B cell (primary cell): ENCODE measurements at regions not wholly inside any gene's neighbourhood (a gene's known extent, or its start where the extent isn't known, plus 50 kb on each side); places are given as distances from the start of the nearest gene placed in this dataset.

ENCODE experiments used
- ATAC-seq: fragments of 200-7000 bp; cut with Tn5 transposase; one replicate; pipeline ENCODE4 v1.10.0; 2021; ENCODE audit warnings: low read depth, mild to moderate bottlenecking, moderate number of reproducible peaks, moderate library complexity
- CTCF ChIA-PET: fragments of 350-600 bp; sonication (Branson Sonifier 250); formaldehyde crosslinking; loops from one replicate; lab custom pipeline; 2021; ENCODE audit warnings: antibody characterized with exemption, inconsistent platforms; lab: Charles Lee
- POLR2A ChIA-PET: fragments of 350-600 bp; sonication (Branson Sonifier 250); formaldehyde crosslinking; loops from one replicate; lab custom pipeline; 2021; ENCODE audit warnings: antibody characterized with exemption; lab: Charles Lee
- DNase-seq: peaks from one replicate; pipeline ENCODE4 v3.0.0; 2013
- H2AFZ ChIP-seq: 2 replicates; pipeline ENCODE4 v1.6.1; 2012; ENCODE audit warnings: mild to moderate bottlenecking, low read depth, low read length; ENCODE audit not compliant: insufficient read depth, poor library complexity, severe bottlenecking
- H3K27ac ChIP-seq, 2 donors: 1 replicate in 1 of 2; 2 replicates in 1 of 2; pipeline ENCODE4 v1.5.1; 2012 to 2013; ENCODE audit warnings: low read length in 2 of 2, mild to moderate bottlenecking in 2 of 2, moderate library complexity in 1 of 2
- H3K27me3 ChIP-seq, 4 experiments: fragments of 200-600 bp in 1 of 4; sonication (generic) in 1 of 4; replicated peaks in 1 of 4; 1 replicate in 2 of 4; 2 replicates in 2 of 4; pipeline versions ENCODE4 v1.6.1 to v1.7.0; 2013 to 2016; ENCODE audit warnings: low read length in 3 of 4, mild to moderate bottlenecking in 2 of 4, mixed read lengths in 1 of 4, moderate library complexity in 1 of 4; ENCODE audit not compliant: insufficient read depth in 4 of 4, control insufficient read depth in 3 of 4; ENCODE audit errors: control extremely low read depth in 1 of 4
- H3K36me3 ChIP-seq, 2 experiments: replicated peaks in 1 of 2; 1 replicate in 1 of 2; 2 replicates in 1 of 2; pipeline versions ENCODE4 v1.6.1 to v1.7.1; 2013; ENCODE audit warnings: low read length in 1 of 2; ENCODE audit not compliant: insufficient read depth in 2 of 2, control insufficient read depth in 1 of 2; ENCODE audit errors: control extremely low read depth in 1 of 2, extremely low read depth in 1 of 2
- H3K4me1 ChIP-seq, 2 donors: fragments of 200-600 bp in 1 of 2; sonication (generic) in 1 of 2; 1 replicate in 1 of 2; 2 replicates in 1 of 2; pipeline versions ENCODE4 v1.5.1 to v1.6.1; 2013 to 2017; ENCODE audit warnings: low read length in 2 of 2; ENCODE audit not compliant: control insufficient read depth in 2 of 2, insufficient read depth in 2 of 2
- H3K4me2 ChIP-seq: replicated peaks from 2 replicates; pipeline ENCODE3; 2012; ENCODE audit warnings: mild to moderate bottlenecking, low read depth, low read length; ENCODE audit not compliant: poor library complexity, severe bottlenecking
- H3K4me3 ChIP-seq, 5 experiments: fragments of 200-600 bp in 1 of 5; sonication (generic) in 1 of 5; 1 replicate in 3 of 5; 2 replicates in 2 of 5; pipeline versions ENCODE4 v1.5.1 to v1.7.0; 2011 to 2016; ENCODE audit warnings: low read length in 4 of 5, mild to moderate bottlenecking in 4 of 5, low read depth in 2 of 5, control low read depth in 1 of 5, moderate library complexity in 1 of 5; ENCODE audit not compliant: insufficient read depth in 1 of 5; ENCODE audit errors: control extremely low read depth in 1 of 5, extremely low read depth in 1 of 5
- H3K79me2 ChIP-seq: fragments of 200-600 bp; sonication (generic); one replicate; pipeline ENCODE4 v1.6.0; 2016; ENCODE audit warnings: low read length; ENCODE audit not compliant: control insufficient read depth, insufficient read depth
- H3K9ac ChIP-seq: fragments of 200-600 bp; sonication (generic); 2 replicates; pipeline ENCODE4 v1.6.1; 2017; ENCODE audit warnings: mild to moderate bottlenecking, low read length, moderate library complexity
- H3K9me3 ChIP-seq, 3 donors: one replicate each; pipeline versions ENCODE4 v1.6.1 to v1.7.1; 2013; ENCODE audit warnings: low read length in 2 of 3; ENCODE audit not compliant: control insufficient read depth in 2 of 3, insufficient read depth in 1 of 3; ENCODE audit errors: control extremely low read depth in 1 of 3
- H4K20me1 ChIP-seq: 2 replicates; pipeline ENCODE4 v1.6.0; 2012; ENCODE audit warnings: mild to moderate bottlenecking, low read length; ENCODE audit not compliant: insufficient read depth, control insufficient read depth, poor library complexity, severe bottlenecking
- H3K27ac Mint-ChIP-seq: one replicate; pipeline ENCODE4 v1.8.0; 2021; ENCODE audit warnings: mixed read lengths
- H3K27me3 Mint-ChIP-seq: one replicate; pipeline ENCODE4 v1.8.0; 2021; ENCODE audit warnings: mixed read lengths
- H3K4me1 Mint-ChIP-seq: one replicate; pipeline ENCODE4 v1.8.0; 2021; ENCODE audit warnings: mixed read lengths
- H3K4me3 Mint-ChIP-seq: one replicate; pipeline ENCODE4 v1.8.0; 2021; ENCODE audit warnings: mixed read lengths
- H3K9me3 Mint-ChIP-seq: one replicate; pipeline ENCODE4 v1.8.0; 2022; ENCODE audit warnings: mixed read lengths; ENCODE audit not compliant: insufficient read depth
- CTCF ChIP-seq: fragments of 200-600 bp; IDR thresholded peaks from one replicate; pipeline ENCODE4 v1.8.0; 2022; ENCODE audit warnings: antibody characterized with exemption, mild to moderate bottlenecking
- EZH2 ChIP-seq: IDR thresholded peaks from 2 replicates; pipeline ENCODE4 v1.6.1; 2012; ENCODE audit warnings: borderline replicate concordance, low read depth, mild to moderate bottlenecking, moderate library complexity, low read length; ENCODE audit not compliant: insufficient read depth, poor library complexity, severe bottlenecking
- WGBS: methylation state at CpG from one replicate; pipeline ENCODE4 v1.1.5; 2013; ENCODE audit warnings: missing lambda C conversion rate; ENCODE audit not compliant: insufficient coverage; 5-methylcytosine and 5-hydroxymethylcytosine counted together
- intact Hi-C: fragments of 100-400 bp; cut with micrococcal nuclease; formaldehyde crosslinking; loops from one replicate; pipeline ENCODE4 v1.10.0; 2022

GRCh38 chr2:67658820-67659219 is 261.7 kb downstream of the ETAA1 start:
- DNase-seq (no peak), ATAC-seq (no peak)
- Mint-ChIP-seq H3K9me3 (no peaks in the 10 kb centered on the region), H3K4me1 (no peaks in the 10 kb centered on the region), H3K27ac (no peak overlapping the region), H3K4me3 (no peak overlapping the region), H3K27me3 (peaks cover under 1% of the 10 kb centered on the region)
- Histone ChIP-seq H4K20me1 (no peaks in the 10 kb centered on the region), H3K27ac (no peak overlapping the region), H3K79me2 (no peaks in the 10 kb centered on the region), H3K36me3 (no peaks in the 10 kb centered on the region), H3K27me3 (no peaks in the 10 kb centered on the region), H2AFZ (no peak overlapping the region), H3K9me3 (no peaks in the 10 kb centered on the region), H3K4me2 (no peak overlapping the region), H3K4me1 (no peaks in the 10 kb centered on the region), H3K4me3 (no peak overlapping the region), H3K9ac (no peak overlapping the region)
- intact Hi-C loops, result no loop called here
- POLR2A ChIA-PET, result no interaction called here
- TF ChIP-seq CTCF (no peak), EZH2 (no peak)
- CTCF ChIA-PET, result no interaction called here

- Mint-ChIP-seq H3K4me3 (no peak overlapping the region), H3K27me3 (peaks cover 4% of the 10 kb centered on the region), H3K27ac (no peak overlapping the region), H3K4me1 (no peaks in the 10 kb centered on the region), H3K9me3 (no peaks in the 10 kb centered on the region)
- Histone ChIP-seq H3K27ac (no peak overlapping the region), H4K20me1 (no peaks in the 10 kb centered on the region), H3K4me1 (no peaks in the 10 kb centered on the region), H3K4me3 (no peak overlapping the region), H3K27me3 (no peaks in the 10 kb centered on the region), H3K9me3 (no peaks in the 10 kb centered on the region), H3K9ac (no peak overlapping the region), H2AFZ (no peak overlapping the region), H3K36me3 (no peaks in the 10 kb centered on the region), H3K4me2 (no peak overlapping the region), H3K79me2 (no peaks in the 10 kb centered on the region)
- CTCF ChIA-PET, result no interaction called here
- intact Hi-C loops, result no loop called here
- ATAC-seq, result no peak
- no CpG with 5 or more reads among the region's 4 CpGs for WGBS
- no peak for DNase-seq
- POLR2A ChIA-PET, result no interaction called here
- no peak for TF ChIP-seq EZH2
- no peak for TF ChIP-seq CTCF
Measured at GRCh38 chr2:67660015-67660602, 263.0 kb downstream of the ETAA1 start.
